ENCODE measurements at regions not wholly inside any gene's neighbourhood (a gene's known extent, or its start where the extent isn't known, plus 50 kb on each side); places are given as distances from the start of the nearest gene placed in this dataset.
A peak's percentile ranks its signal among the peaks of the same experiment; 100 is the strongest.
"Not testable (repeated sequence)": the region's sequence is repeated elsewhere in the genome, so short reads cannot be mapped to it uniquely, and the experiment has no call there.

GRCh38 chr3:147154988-147155387, 251.4 kb downstream of the ZIC4 start:
- DNase-seq (ENCODE audit: low spot score) = not testable (repeated sequence)

DNA sequence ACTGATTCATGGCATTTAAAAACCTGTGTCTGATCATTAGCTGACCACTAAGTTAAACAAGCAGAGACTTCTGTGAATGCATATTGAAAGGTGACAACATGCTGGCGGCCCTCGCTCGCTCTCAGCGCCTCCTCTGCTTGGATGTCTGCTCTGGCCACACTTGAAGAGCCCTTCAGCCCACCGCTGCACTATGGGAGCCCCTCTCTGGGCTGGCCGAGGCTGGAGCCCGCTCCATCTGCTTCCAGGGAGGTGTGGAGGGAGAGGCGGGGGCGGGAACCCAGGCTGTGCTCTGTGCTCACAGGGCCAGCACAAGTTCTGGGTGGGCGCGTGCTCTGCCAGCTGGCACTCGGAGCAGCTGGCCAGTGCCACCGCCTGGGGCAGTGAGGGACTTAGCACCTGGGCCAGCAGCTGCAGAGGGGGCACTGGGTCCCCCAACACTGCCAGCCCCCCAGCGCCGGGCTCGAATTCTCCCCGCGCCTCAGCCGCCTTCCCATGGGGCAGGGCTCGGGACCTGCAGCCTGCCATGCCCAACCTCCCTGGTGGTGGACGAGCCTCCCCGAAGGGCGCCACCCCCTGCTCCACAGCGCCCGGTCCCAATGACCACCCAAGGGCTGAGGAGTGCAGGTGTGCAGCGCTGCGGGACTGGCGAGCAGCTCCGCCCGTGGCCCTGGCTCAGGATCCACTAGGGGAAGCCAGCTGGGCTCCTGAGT, 252.4 kb downstream of the ZIC4 start:
- no peak for DNase-seq (ENCODE audit: low spot score)

- no peak for DNase-seq (ENCODE audit: low spot score)
Observed at GRCh38 chr3:147152476-147152875, 253.9 kb downstream of the ZIC4 start.

DNA sequence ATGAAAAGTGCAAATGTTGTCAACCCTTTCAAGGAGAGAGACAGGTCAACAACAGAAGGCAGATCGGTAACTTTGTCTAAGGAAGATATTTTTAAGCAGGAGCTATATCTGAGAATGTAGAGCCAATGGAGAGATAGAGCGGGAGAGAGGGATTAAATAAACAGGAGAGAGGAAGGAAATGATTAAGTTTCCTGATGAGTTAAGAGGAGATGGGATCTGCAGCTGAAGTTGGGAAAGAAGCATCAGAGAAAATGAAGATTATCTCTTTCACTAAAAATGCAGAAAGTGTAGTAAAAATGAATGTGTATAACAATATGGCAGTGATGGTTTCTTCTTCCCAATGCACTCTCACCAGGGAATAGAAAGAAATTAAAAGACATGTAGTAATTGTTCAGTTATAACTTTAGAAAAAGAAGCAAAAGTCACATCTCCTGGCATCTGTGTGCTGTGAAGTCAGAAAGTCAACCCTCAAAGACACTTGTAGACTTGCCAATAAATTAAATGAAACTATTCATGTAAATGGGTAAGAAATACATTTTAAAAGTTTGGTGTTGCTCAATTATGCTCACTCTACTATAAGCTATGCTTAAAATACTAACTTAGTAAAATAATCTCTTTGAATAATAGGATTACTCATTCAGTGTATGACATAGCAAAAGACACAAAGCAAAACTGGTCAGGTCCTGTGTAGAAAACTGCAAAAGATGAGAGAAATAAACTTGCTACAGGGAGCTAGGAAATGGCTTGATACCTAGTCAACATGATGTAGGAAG, 264.6 kb downstream of the ZIC4 start:
- peak; percentile 10 for DNase-seq (ENCODE audit: low spot score)

GRCh38 chr3:147139341-147139740, 267.0 kb downstream of the ZIC4 start:
- no peak for DNase-seq (ENCODE audit: low spot score)

GRCh38 chr3:147132168-147132567, 274.2 kb downstream of the ZIC4 start:
- no peak for DNase-seq (ENCODE audit: low spot score)

DNA sequence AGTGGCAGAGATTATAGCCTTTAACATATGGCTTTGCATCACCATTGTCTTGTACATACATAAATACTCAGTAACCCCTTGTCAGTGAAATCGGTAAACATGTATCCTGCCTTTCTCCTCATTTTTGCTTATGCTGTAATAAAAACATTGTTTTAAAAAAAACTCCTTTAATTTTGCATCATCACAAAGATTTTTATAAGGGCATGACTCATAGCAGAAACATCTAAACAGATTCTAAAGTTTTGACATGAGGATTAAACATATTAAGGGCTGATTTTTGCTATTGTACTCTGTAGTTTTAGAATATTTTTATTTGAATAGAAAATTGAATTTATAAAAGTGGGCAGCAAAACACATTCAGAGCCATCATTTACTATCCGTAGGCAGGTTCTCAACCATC, 275.9 kb downstream of the ZIC4 start:
- peak; percentile 46 for DNase-seq (ENCODE audit: low spot score)

- no peak for DNase-seq (ENCODE audit: low spot score)
Observed at GRCh38 chr3:147129665-147130064, 276.7 kb downstream of the ZIC4 start.

DNA sequence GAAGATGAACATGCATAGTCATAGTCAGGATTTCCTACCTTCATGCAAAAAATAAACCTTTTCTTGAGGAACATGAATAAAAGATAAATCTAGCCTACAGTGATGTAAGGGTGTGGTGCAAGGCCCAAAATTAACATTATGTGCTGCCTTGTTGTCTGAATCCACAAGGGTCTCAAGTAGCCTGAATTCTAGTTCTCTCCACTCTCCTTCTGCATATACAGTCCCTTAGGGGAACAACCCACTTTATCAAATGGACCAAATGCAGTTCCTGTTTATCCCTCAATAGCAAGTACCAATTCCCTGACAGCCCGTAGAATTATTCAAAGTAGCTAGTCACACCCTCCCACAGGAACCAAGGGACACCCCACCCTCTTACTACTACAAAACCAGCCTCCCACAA, 284.0 kb downstream of the ZIC4 start:
- DNase-seq (ENCODE audit: low spot score) = no peak

GRCh38 chr3:147119989-147120388, 286.4 kb downstream of the ZIC4 start:
- peak; percentile 26 for DNase-seq (ENCODE audit: low spot score)

DNA sequence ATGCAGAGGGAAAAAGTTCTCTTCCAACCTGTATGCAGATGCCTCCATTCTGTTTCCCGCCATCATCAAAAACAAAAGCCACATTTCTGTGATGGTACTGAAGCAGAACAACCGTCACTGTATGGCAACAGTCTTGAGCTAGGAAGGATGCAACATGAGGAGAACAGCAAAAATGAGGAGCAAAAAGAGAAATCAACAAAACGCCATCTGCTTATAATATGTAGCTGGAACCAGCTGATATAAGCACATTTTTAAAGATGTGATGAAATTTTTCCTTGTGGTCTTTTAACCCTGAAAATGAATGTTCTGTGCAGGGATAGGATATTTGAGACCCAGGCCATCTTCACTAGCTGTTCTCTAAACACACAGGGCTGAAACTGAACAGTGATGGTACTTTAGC, 287.0 kb downstream of the ZIC4 start:
- no peak for DNase-seq (ENCODE audit: low spot score)

DNA sequence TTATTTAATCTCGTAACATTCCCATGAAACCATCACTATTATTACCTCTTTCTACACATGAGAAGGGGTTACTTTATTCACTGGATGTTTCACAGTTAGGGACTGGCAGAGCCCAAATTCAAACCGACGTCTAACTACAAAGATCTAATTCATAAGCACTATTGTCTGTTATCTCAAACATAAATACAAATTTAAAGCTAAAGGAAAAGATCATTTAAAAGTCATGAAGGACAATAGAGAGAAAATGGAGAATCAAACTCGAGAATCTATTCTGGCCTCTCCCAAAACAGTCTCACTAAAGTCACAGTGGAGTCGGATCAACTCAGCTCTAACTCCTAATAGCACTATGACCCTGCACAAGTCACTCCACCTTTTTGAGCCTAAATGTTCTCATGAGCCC, 287.7 kb downstream of the ZIC4 start:
- DNase-seq (ENCODE audit: low spot score) = no peak

DNA sequence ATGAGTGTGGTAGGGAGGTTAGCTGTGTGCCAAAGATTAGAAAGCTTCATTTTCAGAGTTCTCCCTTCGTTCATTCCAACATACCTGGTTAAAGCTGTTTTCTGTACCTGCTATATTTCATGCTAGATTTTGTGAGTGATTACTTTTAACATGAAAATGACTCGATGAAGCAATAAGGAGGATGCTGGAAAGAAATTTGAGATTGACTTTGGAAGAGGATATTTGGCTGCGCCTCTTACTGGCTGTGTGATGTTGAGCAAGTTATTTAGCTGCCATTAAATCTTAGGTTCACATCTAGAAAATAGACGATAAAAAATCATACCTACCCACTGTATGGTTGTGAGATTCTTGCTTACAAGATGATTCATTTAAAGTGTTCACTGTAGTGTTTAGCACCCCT, 288.7 kb downstream of the ZIC4 start:
- DNase-seq (ENCODE audit: low spot score) = no peak

- peak; percentile 90 for DNase-seq (ENCODE audit: low spot score)
Observed at GRCh38 chr3:147113293-147114044, 292.9 kb downstream of the ZIC4 start.

DNA sequence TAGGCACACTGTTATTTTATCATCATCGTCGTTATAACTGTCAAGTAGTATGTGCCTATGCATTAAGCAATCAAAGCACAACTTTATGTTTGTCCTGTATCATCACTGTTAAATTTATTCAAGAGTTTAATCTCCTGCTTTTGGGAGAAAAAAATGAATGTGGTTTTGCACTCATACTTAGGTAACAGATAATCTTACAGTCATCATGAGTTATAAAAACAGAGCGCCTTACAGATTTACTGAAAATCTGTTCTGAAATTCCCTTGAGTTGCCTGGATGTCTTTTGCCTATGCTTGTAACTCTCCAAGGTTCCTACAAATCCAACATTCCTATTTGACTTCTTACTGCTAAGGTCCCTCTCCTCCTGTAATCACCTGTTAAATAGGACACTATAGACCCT, 307.3 kb downstream of the ZIC4 start:
- DNase-seq (ENCODE audit: low spot score) = no peak

- DNase-seq (ENCODE audit: low spot score) = no peak
Observed at GRCh38 chr3:147090461-147090860, 315.9 kb downstream of the ZIC4 start.

GRCh38 chr3:147089286-147089685, 317.1 kb downstream of the ZIC4 start:
- no peak for DNase-seq (ENCODE audit: low spot score)

- not testable (repeated sequence) for DNase-seq (ENCODE audit: low spot score)
Observed at GRCh38 chr3:147059500-147059899, 346.8 kb downstream of the ZIC4 start.

GRCh38 chr3:147049821-147050220, 356.5 kb downstream of the ZIC4 start:
- DNase-seq (ENCODE audit: low spot score) = no peak

DNA sequence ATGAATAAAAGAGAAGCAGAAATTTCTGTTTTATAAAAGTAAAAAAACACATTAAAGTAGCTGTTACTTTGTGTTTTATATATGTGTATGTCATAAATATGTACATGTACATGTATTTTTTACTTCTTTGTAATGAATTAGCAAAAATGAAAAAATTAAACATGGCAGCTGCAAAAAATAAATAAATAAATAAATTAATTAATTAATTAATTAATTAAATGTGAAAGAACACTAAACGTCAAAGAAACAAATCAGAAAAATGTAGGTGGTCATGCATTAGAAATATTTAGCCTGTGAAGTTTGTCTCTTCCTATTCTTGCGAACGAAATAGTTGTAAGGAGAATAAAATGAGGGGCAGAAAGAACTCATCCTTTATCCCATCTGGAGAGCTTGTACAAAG, 357.0 kb downstream of the ZIC4 start:
- DNase-seq (ENCODE audit: low spot score) = no peak

DNA sequence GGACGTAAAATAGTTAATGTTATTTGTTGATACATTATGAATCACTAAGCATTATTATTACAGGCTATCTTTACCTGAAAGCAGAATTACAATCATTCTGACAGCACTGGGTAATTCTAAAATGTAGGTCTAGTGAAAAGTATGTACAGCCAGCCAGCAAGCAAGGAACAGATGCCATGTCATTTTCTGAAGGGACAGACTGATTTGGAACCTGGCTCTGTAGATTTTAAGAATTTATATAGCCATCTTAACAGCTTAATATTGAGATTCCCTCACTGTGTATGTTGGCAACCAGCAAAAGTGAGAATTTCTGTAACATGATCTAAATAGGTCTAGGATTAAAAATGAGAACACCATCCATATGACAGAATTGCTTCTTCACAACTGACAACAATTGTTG, 359.4 kb downstream of the ZIC4 start:
- no peak for DNase-seq (ENCODE audit: low spot score)

GRCh38 chr3:147038481-147038880, 367.9 kb downstream of the ZIC4 start:
- DNase-seq (ENCODE audit: low spot score) = peak; percentile 11

DNA sequence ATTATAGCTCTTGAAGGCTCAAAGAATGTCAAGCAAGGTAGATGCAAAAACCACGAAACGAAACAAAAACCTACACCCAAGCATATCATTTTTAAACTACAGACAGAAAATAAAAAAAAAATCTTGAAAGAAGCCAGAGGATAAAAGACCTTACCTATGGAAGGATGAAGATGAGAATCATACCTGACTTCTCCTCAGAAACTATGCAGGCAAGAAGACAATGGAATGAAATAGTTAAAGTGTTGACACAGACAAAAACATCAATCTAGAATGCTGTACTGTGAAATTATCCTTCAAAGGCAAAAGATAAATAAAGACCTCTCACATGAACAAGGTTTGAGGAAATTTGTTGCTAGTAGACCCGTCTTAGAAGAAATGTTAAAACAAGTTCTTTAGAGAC, 372.0 kb downstream of the ZIC4 start:
- DNase-seq (ENCODE audit: low spot score) = no peak
